Memory B cell (primary cell): ENCODE measurements at regions not wholly inside any gene's neighbourhood (a gene's known extent, or its start where the extent isn't known, plus 50 kb on each side); places are given as distances from the start of the nearest gene placed in this dataset.

Experiments used
- ATAC-seq: fragments of 150-1000 bp; cut with Tn5 transposase; 2 replicates; pipeline ENCODE4 v1.10.0; 2021; ENCODE audit warnings: low read depth, mild to moderate bottlenecking, moderate library complexity
- DNase-seq, 2 donors: peaks; one replicate each; pipeline ENCODE4 v3.0.0; 2022; ENCODE audit warnings: low spot score in 2 of 2
- H3K27ac Mint-ChIP-seq: one replicate; pipeline ENCODE4 v1.8.0; 2022; ENCODE audit warnings: mild to moderate bottlenecking, moderate library complexity, mixed read lengths
- H3K27me3 Mint-ChIP-seq: one replicate; pipeline ENCODE4 v1.8.0; 2022; ENCODE audit warnings: mixed read lengths
- H3K36me3 Mint-ChIP-seq: one replicate; pipeline ENCODE4 v1.8.0; 2022; ENCODE audit warnings: mild to moderate bottlenecking, mixed read lengths
- H3K4me1 Mint-ChIP-seq: one replicate; pipeline ENCODE4 v1.8.0; 2022; ENCODE audit warnings: mixed read lengths
- H3K4me3 Mint-ChIP-seq: one replicate; pipeline ENCODE4 v1.8.0; 2022; ENCODE audit warnings: mild to moderate bottlenecking, moderate library complexity, mixed read lengths
- H3K9me3 Mint-ChIP-seq: one replicate; pipeline ENCODE4 v1.8.0; 2022; ENCODE audit warnings: mixed read lengths

DNA sequence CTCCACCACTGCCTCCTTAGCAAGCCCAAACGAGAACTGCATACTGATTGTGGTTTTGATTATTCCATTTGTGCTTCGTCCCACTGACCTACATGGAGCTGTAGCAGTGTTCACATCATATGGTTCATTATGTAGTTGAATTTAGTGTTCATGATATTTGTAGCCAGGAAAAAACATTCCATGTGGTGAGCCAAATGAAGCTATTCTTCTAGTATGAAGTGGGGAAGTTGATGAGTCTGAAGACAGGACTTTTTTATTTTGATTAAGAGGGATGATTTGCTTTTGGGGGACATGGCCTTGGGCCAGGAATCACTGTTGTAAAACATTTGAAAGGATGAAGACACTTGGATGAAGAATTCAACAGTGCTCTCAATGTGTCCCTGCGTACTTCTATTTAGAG lies 192.9 kb upstream of the SLC27A6 start:
- no peaks in the 10 kb centered on the region for H3K27me3 Mint-ChIP-seq
- no peaks in the 10 kb centered on the region for H3K36me3 Mint-ChIP-seq
- ATAC-seq (no peak), DNase-seq (no peak)
- H3K4me3 Mint-ChIP-seq = no peak overlapping the region
- H3K4me1 Mint-ChIP-seq = no peaks in the 10 kb centered on the region
- H3K9me3 Mint-ChIP-seq = peaks cover 4% of the 10 kb centered on the region
- no peak overlapping the region for H3K27ac Mint-ChIP-seq

DNA sequence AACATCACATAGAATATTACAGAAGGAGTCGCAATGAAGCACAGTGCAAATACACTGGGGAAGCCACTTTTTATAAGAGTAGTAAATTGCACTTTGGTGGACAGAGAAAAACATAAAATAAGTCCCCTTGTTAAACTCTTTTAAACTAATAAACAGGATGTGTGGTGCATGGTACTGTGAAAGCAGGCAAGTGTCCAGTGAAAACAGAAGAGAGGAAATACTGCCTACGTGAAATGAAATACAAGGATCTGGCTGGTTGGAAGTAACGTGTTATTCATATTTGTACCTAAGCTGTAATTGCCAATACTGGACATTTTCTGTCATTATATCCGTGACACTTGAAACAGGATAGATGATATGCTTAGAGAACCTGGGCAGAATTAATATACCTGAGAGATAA lies 191.9 kb upstream of the SLC27A6 start:
- DNase-seq = no peak
- H3K4me1 Mint-ChIP-seq = no peaks in the 10 kb centered on the region
- no peaks in the 10 kb centered on the region for H3K36me3 Mint-ChIP-seq
- H3K4me3 Mint-ChIP-seq = no peak overlapping the region
- no peaks in the 10 kb centered on the region for H3K27me3 Mint-ChIP-seq
- no peak overlapping the region for H3K27ac Mint-ChIP-seq
- peaks cover 2% of the 10 kb centered on the region for H3K9me3 Mint-ChIP-seq
- ATAC-seq = no peak

DNA sequence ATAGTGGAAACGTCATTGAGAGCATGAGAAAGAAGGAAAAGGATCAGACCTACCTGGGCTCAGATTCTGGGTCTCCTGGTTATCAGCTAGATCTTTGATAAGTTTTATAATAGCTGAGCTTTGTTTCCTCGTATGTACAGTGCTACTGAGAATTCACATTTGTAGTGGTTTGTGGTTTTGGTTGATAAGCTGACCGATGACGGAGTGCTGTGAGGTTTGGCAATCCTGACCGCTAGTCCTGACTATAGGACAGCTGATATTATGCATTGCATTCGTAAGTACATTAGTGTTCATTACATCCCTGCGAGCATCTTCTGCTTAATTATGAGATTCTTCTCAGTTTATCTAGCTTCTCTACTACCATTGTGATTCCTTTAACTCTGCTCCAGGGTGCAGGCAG lies 190.7 kb upstream of the SLC27A6 start:
- Mint-ChIP-seq H3K4me1 (no peaks in the 10 kb centered on the region), H3K27me3 (no peaks in the 10 kb centered on the region), H3K36me3 (no peaks in the 10 kb centered on the region), H3K4me3 (no peak overlapping the region), H3K27ac (no peak overlapping the region), H3K9me3 (peaks cover 2% of the 10 kb centered on the region)
- DNase-seq = no peak
- no peak for ATAC-seq

DNA sequence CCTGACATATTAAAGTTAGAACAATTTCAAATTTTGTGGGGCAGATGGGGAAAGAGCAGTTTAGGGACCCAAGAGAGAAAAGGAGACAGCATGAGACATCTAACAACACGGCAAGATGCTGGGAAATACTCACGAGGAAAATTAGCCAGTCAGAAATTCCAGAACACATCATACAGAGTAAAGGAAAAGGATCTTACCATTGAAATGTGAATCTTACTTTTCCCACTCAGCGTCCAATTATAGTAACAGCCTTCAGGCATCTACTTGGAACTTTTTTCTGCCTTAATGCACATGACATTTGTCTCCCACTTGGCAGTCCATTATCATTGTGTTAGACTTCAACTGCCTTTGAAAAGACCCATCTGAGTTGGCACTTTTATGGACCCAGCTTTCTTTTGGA lies 189.7 kb upstream of the SLC27A6 start:
- no peaks in the 10 kb centered on the region for H3K4me1 Mint-ChIP-seq
- H3K4me3 Mint-ChIP-seq = no peak overlapping the region
- DNase-seq (no peak), ATAC-seq (no peak)
- H3K36me3 Mint-ChIP-seq = no peaks in the 10 kb centered on the region
- H3K9me3 Mint-ChIP-seq = no peaks in the 10 kb centered on the region
- H3K27me3 Mint-ChIP-seq = no peaks in the 10 kb centered on the region
- no peak overlapping the region for H3K27ac Mint-ChIP-seq

DNA sequence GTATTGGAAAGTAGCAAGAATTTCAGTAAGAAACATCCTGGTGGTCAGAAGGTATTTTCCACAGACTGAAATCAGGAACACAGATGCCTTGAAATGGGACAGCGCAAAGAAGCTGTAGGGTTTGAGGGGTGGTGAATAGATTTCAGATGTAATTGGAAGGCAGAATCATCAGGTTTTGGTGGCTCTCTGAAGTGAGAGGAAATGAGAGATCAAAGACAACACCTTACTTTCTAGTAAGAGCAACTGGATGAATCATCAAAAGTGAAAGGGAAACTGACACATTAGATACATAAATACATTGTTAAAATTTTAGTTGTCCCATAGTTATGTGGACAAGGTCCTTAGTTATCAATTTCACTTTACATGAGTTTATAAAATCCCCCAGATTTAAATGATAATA lies 188.2 kb upstream of the SLC27A6 start:
- ATAC-seq (no peak), DNase-seq (no peak)
- H3K4me3 Mint-ChIP-seq = no peak overlapping the region
- no peak overlapping the region for H3K27ac Mint-ChIP-seq
- no peaks in the 10 kb centered on the region for H3K36me3 Mint-ChIP-seq
- no peaks in the 10 kb centered on the region for H3K9me3 Mint-ChIP-seq
- no peaks in the 10 kb centered on the region for H3K4me1 Mint-ChIP-seq
- no peaks in the 10 kb centered on the region for H3K27me3 Mint-ChIP-seq

DNA sequence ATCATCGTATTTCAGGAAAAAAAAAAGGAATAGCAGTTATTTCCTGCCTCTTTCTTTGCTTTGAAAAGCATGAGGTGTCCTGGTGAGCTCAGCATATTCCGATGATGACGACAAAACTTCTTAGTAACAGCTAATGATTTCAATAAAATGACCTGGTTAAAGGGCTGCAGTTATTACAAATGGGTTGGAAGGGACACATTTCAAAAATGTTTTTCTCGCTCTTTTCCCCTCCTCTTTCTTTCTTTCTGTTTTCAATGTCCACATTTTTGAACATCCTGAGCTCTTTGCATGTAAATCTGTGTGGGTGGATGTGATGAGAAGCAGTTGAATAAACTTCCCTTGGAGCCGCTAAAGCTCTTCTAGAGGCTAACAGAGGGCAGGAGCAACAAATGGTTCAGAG lies 186.8 kb upstream of the SLC27A6 start:
- Mint-ChIP-seq H3K9me3 (no peaks in the 10 kb centered on the region), H3K27me3 (no peaks in the 10 kb centered on the region), H3K4me3 (no peak overlapping the region), H3K4me1 (no peaks in the 10 kb centered on the region), H3K36me3 (no peaks in the 10 kb centered on the region), H3K27ac (no peak overlapping the region)
- DNase-seq (no peak), ATAC-seq (no peak)

DNA sequence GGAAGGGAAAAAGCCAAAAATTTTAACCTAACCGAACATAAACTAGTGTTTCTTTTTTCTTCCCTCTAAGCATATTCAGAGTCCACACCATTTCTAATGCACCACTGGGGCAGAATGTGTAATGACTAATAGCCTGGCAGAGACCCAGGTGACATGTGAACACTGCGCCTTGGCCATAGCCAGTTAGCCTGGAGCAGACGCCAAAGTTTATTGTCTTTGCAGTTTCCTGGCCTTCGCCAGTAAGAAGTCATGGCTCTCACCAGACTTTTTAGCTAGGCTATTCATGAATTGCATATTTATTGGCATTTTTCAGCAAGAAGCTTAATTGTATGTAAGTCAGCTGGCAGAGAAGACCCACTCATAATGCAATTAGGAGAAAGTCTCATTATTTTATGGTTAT lies 182.8 kb upstream of the SLC27A6 start:
- Mint-ChIP-seq H3K4me3 (no peak overlapping the region), H3K27ac (no peak overlapping the region), H3K27me3 (no peaks in the 10 kb centered on the region), H3K4me1 (no peaks in the 10 kb centered on the region), H3K9me3 (no peaks in the 10 kb centered on the region), H3K36me3 (no peaks in the 10 kb centered on the region)
- ATAC-seq (no peak), DNase-seq (no peak)

DNA sequence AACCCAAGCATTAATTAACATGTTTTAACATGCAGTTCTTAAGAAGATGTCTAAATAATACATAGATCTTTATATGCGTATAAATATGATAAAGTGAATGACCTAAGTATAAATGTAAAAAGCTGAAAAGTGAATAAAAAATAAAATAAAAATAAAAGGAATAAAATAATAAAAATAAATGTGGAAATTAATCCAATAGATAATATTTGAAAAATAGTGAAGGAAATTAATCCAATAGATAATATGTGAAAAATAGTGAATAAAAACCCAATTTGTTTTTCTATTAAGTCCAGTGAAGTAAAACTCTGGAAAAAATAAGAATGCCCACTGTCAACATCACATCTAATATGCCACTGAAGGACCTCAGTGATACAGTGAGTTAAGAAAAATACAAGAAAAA lies 180.6 kb upstream of the SLC27A6 start:
- no peaks in the 10 kb centered on the region for H3K9me3 Mint-ChIP-seq
- H3K4me3 Mint-ChIP-seq = no peak overlapping the region

DNA sequence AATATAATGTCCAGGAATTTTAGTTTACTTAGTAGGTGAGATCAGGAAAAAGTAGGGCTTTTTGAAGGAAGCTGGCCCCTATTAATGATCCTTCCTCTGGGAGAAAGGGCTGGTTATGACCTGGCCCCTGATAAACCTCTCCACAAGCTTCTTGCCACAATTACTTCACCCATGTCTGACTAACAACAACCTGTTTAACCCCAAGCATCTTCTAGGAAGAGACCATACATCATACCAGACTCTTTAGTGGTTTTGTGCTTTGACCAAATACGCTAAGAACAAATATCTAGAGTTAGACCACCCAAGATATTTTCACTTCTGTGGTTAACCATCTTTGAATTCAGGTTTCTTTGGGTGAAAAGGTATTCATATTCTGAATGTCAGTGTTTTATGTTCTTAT lies 174.0 kb upstream of the SLC27A6 start:
- Mint-ChIP-seq H3K27ac (no peak overlapping the region), H3K4me1 (no peaks in the 10 kb centered on the region)

More for the DNA sequence above, 180.6 kb upstream of the SLC27A6 start:
- DNase-seq = no peak
- Mint-ChIP-seq H3K27me3 (no peaks in the 10 kb centered on the region), H3K27ac (no peak overlapping the region), H3K4me1 (no peaks in the 10 kb centered on the region), H3K36me3 (no peaks in the 10 kb centered on the region)
- ATAC-seq = no peak

DNA sequence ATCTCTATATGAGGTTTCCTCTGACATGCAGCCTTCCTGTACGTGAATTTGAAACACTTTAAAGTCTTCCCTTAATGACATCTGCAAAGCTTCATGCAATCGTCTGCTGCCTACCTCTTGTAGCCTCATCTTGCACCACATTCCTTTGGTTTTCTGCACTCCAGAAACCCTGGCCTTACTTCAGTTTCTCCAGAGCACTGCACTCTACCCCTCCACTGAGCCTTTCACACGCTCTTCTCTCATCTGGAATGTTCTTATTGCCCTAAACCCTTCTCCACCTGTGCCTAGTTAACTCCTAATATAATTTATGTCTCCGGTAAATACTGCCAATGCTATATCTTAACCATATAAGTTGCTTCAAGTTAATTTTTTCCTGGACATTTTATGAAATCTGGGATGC lies 168.8 kb upstream of the SLC27A6 start:
- Mint-ChIP-seq H3K4me3 (no peak overlapping the region), H3K36me3 (no peaks in the 10 kb centered on the region), H3K27ac (no peak overlapping the region), H3K9me3 (peaks cover 2% of the 10 kb centered on the region), H3K27me3 (no peaks in the 10 kb centered on the region), H3K4me1 (no peaks in the 10 kb centered on the region)
- ATAC-seq (no peak), DNase-seq (no peak)

More for the DNA sequence above, 174.0 kb upstream of the SLC27A6 start:
- ATAC-seq (no peak), DNase-seq (no peak)
- Mint-ChIP-seq H3K9me3 (peaks cover 2% of the 10 kb centered on the region), H3K36me3 (no peaks in the 10 kb centered on the region), H3K27me3 (no peaks in the 10 kb centered on the region), H3K4me3 (no peak overlapping the region)

DNA sequence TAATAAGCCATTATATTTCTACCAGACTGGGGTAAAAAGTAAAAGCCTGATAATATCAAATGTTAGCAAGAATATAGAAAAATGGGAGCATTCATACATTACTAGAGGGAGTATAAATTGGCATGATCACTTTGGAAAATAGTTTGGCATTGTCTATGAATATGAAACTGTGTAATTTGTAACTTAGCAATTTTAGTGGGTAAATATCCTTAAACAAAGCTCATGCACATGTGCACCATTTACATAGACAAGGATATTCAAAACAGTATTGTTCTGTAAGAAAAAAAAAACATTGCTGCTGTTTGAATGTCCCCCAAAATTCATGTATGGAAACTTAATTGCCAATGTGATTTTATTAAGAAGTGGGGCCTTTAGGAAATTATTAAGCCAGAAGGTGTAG lies 166.4 kb upstream of the SLC27A6 start:
- H3K36me3 Mint-ChIP-seq = no peaks in the 10 kb centered on the region
- DNase-seq = no peak
- H3K4me3 Mint-ChIP-seq = no peak overlapping the region
- H3K4me1 Mint-ChIP-seq = no peaks in the 10 kb centered on the region
- no peak overlapping the region for H3K27ac Mint-ChIP-seq
- no peaks in the 10 kb centered on the region for H3K27me3 Mint-ChIP-seq
- H3K9me3 Mint-ChIP-seq = peaks cover 2% of the 10 kb centered on the region
- ATAC-seq = no peak

DNA sequence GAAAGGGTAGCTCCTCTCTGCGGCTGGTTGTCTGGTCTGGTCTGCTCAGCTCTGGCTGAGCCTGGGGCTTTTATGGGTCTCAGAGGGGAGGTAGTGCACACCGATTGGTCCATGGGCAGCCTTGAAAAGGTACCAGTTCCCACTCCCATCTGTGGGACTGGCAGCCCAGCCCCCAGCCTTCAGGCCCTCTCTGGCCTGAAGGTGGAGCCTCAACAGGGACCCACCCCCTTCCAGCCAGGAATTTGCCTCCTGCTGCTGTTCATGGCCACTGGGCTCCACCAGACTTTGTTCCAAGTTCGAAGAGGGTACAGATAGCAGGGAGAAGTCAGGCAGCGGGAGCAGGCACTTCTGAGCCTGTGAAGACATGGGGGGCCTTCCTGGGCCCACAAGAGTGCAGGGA lies 165.3 kb upstream of the SLC27A6 start:
- ATAC-seq (no peak), DNase-seq (no peak)
- no peaks in the 10 kb centered on the region for H3K4me1 Mint-ChIP-seq
- no peak overlapping the region for H3K27ac Mint-ChIP-seq
- peaks cover 2% of the 10 kb centered on the region for H3K9me3 Mint-ChIP-seq
- H3K4me3 Mint-ChIP-seq = no peak overlapping the region
- no peaks in the 10 kb centered on the region for H3K27me3 Mint-ChIP-seq
- H3K36me3 Mint-ChIP-seq = no peaks in the 10 kb centered on the region

DNA sequence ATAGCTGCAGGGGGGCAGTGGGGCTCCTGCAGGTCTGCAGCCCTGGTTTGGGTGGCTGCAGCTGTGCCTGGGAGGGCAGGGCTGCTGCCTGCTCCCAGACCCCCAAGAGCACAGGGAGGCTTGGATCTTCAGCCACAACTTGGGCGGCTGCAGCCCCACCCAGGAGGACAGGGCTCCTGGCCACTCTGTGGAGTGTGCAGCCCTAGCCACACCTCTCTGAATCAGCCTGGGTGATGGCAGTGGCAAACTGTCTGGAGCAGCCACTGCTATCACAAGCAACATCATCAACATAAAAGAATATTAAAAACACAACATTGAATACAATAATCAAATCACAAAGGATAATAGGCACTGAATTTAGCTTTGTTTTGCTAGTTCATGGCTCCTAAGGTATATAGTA lies 164.9 kb upstream of the SLC27A6 start:
- Mint-ChIP-seq H3K4me1 (no peaks in the 10 kb centered on the region), H3K4me3 (no peak overlapping the region), H3K9me3 (peaks cover 2% of the 10 kb centered on the region), H3K27me3 (no peaks in the 10 kb centered on the region), H3K27ac (no peak overlapping the region), H3K36me3 (no peaks in the 10 kb centered on the region)
- ATAC-seq (no peak), DNase-seq (no peak)

DNA sequence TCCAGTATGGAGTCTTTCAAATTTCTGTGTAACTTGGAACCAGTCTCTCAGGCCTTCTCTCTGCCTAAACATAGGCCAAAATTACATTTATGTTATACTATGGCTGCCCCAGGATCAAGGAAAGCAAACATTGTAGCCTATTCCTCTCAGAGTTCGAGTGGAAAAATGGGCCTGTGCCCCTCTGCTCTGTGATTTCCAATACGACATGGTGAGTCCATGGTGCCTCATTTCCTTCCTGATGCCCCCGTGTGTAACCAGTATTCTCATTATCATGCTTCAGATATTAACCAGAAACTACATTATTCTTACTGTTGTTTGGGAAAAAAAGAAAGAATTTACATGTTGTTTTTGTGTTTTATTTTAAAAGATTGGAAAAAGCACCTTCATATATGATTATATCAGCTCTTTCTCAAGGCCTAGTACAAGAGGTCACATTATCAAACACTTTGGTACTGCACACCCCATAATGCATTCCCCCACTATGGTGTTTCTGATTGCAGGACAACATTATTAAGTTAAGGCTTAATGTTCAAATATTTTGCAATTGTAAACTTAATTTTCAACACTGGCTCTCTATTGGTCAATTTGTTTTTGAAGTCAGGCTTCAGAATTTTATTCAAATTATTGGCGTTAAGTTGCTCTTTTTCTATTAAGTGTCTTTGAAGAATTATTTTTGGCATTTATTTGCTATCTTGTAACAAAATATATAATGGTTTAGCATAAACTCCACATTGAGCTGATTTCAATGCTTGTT lies 151.8 kb upstream of the SLC27A6 start:
- no peaks in the 10 kb centered on the region for H3K4me1 Mint-ChIP-seq
- H3K27ac Mint-ChIP-seq = no peak overlapping the region
- no peak for DNase-seq
- peaks cover 6% of the 10 kb centered on the region for H3K9me3 Mint-ChIP-seq
- no peaks in the 10 kb centered on the region for H3K36me3 Mint-ChIP-seq
- ATAC-seq = no peak
- H3K4me3 Mint-ChIP-seq = no peak overlapping the region
- peaks cover 2% of the 10 kb centered on the region for H3K27me3 Mint-ChIP-seq

DNA sequence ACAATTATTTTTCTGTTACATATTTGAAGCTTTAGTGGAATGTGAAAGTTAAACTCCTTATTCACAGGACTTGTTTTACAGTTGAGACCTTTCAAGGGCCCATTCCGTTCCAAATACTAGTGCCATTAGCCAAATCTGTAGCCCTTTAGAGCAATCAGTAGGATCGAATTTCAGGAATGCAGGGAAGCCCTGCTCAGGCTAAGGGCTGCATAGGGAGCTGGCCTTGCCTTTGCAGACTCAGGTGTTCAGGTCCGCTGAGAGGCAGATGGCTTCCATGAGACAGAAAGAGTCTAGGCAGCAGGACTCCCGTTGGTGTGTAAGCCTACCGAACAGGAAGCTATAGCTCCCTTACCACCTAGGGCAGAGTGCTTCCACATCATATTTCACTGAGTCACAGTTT lies 150.1 kb upstream of the SLC27A6 start:
- H3K36me3 Mint-ChIP-seq = no peaks in the 10 kb centered on the region
- no peak for ATAC-seq
- no peak overlapping the region for H3K4me3 Mint-ChIP-seq
- peaks cover 5% of the 10 kb centered on the region for H3K9me3 Mint-ChIP-seq
- peaks cover 2% of the 10 kb centered on the region for H3K27me3 Mint-ChIP-seq
- no peaks in the 10 kb centered on the region for H3K4me1 Mint-ChIP-seq
- DNase-seq = no peak
- no peak overlapping the region for H3K27ac Mint-ChIP-seq
